NT2/D1 (cell line): ENCODE measurements at regions not wholly inside any gene's neighbourhood (a gene's known extent, or its start where the extent isn't known, plus 50 kb on each side); places are given as distances from the start of the nearest gene placed in this dataset.

Experiments
- YY1 ChIP-seq: IDR thresholded peaks from 2 replicates; pipeline ENCODE4 v1.6.1; 2011; ENCODE audit not compliant: insufficient read length, insufficient read depth
- ZNF274 ChIP-seq: IDR thresholded peaks from 2 replicates; pipeline ENCODE4 v1.6.1; 2011; ENCODE audit warnings: mild to moderate bottlenecking, low read depth, low read length

DNA sequence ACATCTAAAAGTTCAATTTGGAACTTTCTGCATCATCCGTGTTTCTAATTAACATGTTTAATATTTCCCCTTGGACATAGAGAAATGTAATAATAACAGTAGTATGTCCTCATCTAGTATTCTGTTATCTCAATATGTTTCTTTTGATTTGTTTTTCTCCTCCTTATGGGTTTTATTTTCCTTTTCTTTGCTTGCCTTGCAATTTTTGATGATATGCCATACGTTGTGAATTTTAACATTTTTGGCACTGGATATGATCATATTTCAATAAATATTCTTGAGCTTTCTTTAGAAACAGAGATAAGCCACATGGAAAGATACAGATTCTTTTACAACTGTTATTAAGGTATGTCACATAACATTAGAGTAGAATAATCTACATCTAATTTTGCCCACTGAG lies 1316.2 kb downstream of the CDH8 start:
- TF ChIP-seq YY1, result no peak
- TF ChIP-seq ZNF274, result no peak
